Smooth muscle cell (in vitro differentiated cells): ENCODE measurements at regions not wholly inside any gene's neighbourhood (a gene's known extent, or its start where the extent isn't known, plus 50 kb on each side); places are given as distances from the start of the nearest gene placed in this dataset.
A peak's percentile ranks its signal among the peaks of the same experiment; 100 is the strongest.

Experiments
- DNase-seq: peaks from one replicate; lab custom pipeline; 2025; ENCODE audit not compliant: unreplicated experiment; lab: John Stamatoyannopoulos, UW
- H2AFZ ChIP-seq: fragments of 200-600 bp; sonication (generic); 2 replicates; pipeline ENCODE4 v1.6.0; 2016; ENCODE audit warnings: antibody characterized with exemption, low read depth, mild to moderate bottlenecking
- H3F3A ChIP-seq: fragments of 200-600 bp; sonication (generic); 2 replicates; pipeline ENCODE4 v1.6.0; 2017; ENCODE audit warnings: antibody characterized with exemption, low read depth
- H3K27ac ChIP-seq: fragments of 200-600 bp; sonication (generic); 2 replicates; pipeline ENCODE4 v1.5.1; 2016; ENCODE audit warnings: low read depth, mild to moderate bottlenecking
- H3K27me3 ChIP-seq: fragments of 200-600 bp; sonication (generic); 2 replicates; pipeline ENCODE4 v1.6.1; 2016; ENCODE audit warnings: low read depth, mild to moderate bottlenecking
- H3K36me3 ChIP-seq: fragments of 200-600 bp; sonication (generic); 2 replicates; pipeline ENCODE4 v1.5.1; 2016; ENCODE audit warnings: low read depth
- H3K4me1 ChIP-seq: fragments of 200-600 bp; sonication (generic); 2 replicates; pipeline ENCODE4 v1.5.1; 2016; ENCODE audit warnings: low read depth
- H3K4me2 ChIP-seq: fragments of 200-600 bp; sonication (generic); 2 replicates; pipeline ENCODE4 v1.6.0; 2016; ENCODE audit warnings: mild to moderate bottlenecking
- H3K4me3 ChIP-seq: fragments of 200-600 bp; sonication (generic); 2 replicates; pipeline ENCODE4 v1.5.1; 2016; ENCODE audit warnings: mild to moderate bottlenecking
- H3K79me2 ChIP-seq: fragments of 200-600 bp; sonication (generic); 2 replicates; pipeline ENCODE4 v1.6.0; 2016; ENCODE audit warnings: low read depth, mild to moderate bottlenecking
- H3K9ac ChIP-seq: fragments of 200-600 bp; sonication (generic); 2 replicates; pipeline ENCODE4 v1.6.0; 2016; ENCODE audit warnings: low read depth
- H3K9me3 ChIP-seq: fragments of 200-600 bp; sonication (generic); replicated peaks from 2 replicates; pipeline ENCODE4 v1.5.1; 2016; ENCODE audit warnings: low read depth
- H4K20me1 ChIP-seq: fragments of 200-600 bp; sonication (generic); 2 replicates; pipeline ENCODE4 v1.6.0; 2016; ENCODE audit warnings: low read depth
- WGBS: methylation state at CpG from one replicate; pipeline ENCODE4 v1.1.7; 2016; ENCODE audit warnings: low lambda C conversion rate; 5-methylcytosine and 5-hydroxymethylcytosine counted together
- TF ChIP-seq, protein P1 (sequence below): fragments of 200-600 bp; sonication (generic); IDR thresholded peaks from 2 replicates; pipeline ENCODE4 v1.5.1; 2017; ENCODE audit warnings: borderline replicate concordance, mild to moderate bottlenecking, antibody characterized with exemption; ENCODE audit not compliant: insufficient read depth, poor library complexity, severe bottlenecking

DNA sequence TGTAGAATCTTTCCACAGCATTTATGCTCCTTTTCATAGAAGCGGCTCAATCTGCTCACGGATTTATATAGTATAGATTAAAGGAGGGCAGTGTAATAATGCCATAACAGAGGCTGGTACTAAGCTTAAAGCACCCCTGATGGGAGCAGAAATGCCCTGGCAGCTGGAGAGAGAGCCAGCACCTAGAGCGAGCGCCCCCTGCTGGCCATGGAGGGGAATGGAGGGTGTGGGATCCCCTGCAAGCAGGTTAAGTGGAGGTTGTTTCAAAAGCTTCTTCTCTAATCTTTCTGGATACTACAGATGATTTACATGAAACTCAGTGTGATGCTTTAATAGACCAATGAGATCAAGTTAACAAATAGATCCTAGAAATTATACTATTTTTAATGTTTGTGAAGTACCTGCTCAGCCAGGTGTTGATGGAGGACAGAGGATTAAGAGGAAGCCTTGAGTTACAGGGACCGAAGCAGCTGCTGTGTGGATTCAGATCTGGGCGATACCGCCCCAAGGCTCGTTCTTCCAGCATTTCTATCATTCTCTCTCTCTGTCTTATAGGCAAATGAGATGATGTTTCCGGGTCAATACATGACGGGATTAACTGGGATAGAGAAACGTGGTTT lies 1519.3 kb upstream of the TMEM132C start:
- Histone ChIP-seq H3K9me3 (no peaks in the 10 kb centered on the region), H3K79me2 (no peaks in the 10 kb centered on the region), H3K27me3 (no peaks in the 10 kb centered on the region), H2AFZ (no peak overlapping the region), H4K20me1 (no peaks in the 10 kb centered on the region), H3K9ac (no peak overlapping the region), H3K4me3 (no peak overlapping the region), H3K4me1 (no peaks in the 10 kb centered on the region), H3F3A (no peaks in the 10 kb centered on the region), H3K27ac (no peak overlapping the region), H3K36me3 (no peaks in the 10 kb centered on the region), H3K4me2 (no peak overlapping the region)
- WGBS: 44% methylated on average over 11 of the region's 11 CpGs
- no peak for DNase-seq
- TF ChIP-seq, protein P1, sequence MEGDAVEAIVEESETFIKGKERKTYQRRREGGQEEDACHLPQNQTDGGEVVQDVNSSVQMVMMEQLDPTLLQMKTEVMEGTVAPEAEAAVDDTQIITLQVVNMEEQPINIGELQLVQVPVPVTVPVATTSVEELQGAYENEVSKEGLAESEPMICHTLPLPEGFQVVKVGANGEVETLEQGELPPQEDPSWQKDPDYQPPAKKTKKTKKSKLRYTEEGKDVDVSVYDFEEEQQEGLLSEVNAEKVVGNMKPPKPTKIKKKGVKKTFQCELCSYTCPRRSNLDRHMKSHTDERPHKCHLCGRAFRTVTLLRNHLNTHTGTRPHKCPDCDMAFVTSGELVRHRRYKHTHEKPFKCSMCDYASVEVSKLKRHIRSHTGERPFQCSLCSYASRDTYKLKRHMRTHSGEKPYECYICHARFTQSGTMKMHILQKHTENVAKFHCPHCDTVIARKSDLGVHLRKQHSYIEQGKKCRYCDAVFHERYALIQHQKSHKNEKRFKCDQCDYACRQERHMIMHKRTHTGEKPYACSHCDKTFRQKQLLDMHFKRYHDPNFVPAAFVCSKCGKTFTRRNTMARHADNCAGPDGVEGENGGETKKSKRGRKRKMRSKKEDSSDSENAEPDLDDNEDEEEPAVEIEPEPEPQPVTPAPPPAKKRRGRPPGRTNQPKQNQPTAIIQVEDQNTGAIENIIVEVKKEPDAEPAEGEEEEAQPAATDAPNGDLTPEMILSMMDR: peak; percentile 95

DNA sequence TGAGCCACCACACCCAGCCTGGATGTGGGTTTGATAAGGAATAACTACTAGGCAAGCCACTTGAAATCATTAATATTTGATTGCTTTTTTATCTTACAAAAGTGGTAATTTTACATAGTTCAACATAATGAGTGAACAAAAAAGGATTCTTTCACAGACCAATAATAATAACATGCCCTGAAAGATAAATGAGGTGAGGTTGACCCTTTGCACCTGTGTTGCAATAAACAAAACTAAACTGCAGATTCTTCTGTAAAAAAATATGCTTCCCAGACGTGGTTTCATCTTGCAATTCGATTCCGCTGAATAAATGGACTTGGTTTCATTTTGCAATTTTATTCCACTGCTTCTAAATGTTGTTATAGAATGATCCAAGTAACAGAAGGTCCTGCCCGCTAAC lies 1514.9 kb upstream of the TMEM132C start:
- no peak overlapping the region for H2AFZ ChIP-seq
- H4K20me1 ChIP-seq: no peaks in the 10 kb centered on the region
- H3K4me3 ChIP-seq: no peak overlapping the region
- H3K79me2 ChIP-seq: no peaks in the 10 kb centered on the region
- H3F3A ChIP-seq: no peaks in the 10 kb centered on the region
- no peaks in the 10 kb centered on the region for H3K4me1 ChIP-seq
- no peak overlapping the region for H3K9ac ChIP-seq
- TF ChIP-seq, protein P1: no peak
- H3K36me3 ChIP-seq: no peaks in the 10 kb centered on the region
- no peak overlapping the region for H3K27ac ChIP-seq
- no peak overlapping the region for H3K4me2 ChIP-seq
- WGBS: 81% methylated on average over 4 of the region's 4 CpGs
- DNase-seq: no peak
- H3K27me3 ChIP-seq: no peaks in the 10 kb centered on the region
- no peaks in the 10 kb centered on the region for H3K9me3 ChIP-seq

DNA sequence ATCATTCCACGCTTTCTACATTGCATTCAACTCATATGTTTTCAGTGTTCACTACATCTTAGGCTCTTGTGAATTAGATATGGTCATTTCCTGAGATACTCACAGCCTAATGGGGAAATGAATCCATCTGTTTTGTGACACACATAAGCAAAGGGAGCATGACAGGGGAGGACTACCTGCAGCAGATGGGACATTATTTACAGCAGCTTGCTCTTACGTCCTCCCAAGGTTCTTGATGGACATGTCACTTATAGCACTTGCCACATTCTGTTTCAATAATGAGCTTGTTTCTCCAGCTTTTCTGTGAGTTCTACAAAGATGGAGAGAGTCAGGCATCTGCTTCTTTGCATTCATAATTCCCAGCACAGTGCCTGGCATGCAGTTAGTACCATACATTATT lies 1509.6 kb upstream of the TMEM132C start:
- H3K4me2 ChIP-seq: no peak overlapping the region
- no peak overlapping the region for H3K9ac ChIP-seq
- H3K4me3 ChIP-seq: no peak overlapping the region
- no peaks in the 10 kb centered on the region for H3K79me2 ChIP-seq
- no peaks in the 10 kb centered on the region for H3K36me3 ChIP-seq
- DNase-seq: no peak
- no peaks in the 10 kb centered on the region for H3K27me3 ChIP-seq
- no peaks in the 10 kb centered on the region for H3K9me3 ChIP-seq
- H3K4me1 ChIP-seq: no peaks in the 10 kb centered on the region
- no peaks in the 10 kb centered on the region for H3F3A ChIP-seq
- H2AFZ ChIP-seq: no peak overlapping the region
- H4K20me1 ChIP-seq: no peaks in the 10 kb centered on the region
- H3K27ac ChIP-seq: no peak overlapping the region
- TF ChIP-seq, protein P1: no peak
- 84% methylated on average over 2 of the region's 2 CpGs for WGBS

DNA sequence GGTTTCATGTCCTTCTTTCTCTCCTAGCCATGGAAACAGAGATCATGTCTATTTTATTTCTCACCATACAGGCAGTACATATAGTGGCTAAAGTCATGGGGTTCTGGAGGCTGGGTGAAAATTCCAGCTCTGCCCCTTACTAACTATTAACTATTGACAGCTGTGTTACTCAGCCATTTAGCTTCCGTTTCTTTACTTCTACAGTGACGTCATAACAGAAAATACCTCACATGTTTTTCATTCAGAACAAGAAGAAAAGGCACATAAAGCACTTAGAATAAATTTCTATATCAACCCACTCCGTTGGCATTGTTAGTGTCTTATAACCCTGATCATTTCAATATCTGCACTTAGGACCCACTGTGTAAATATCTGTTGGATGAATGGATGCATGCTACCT lies 1506.9 kb upstream of the TMEM132C start:
- TF ChIP-seq, protein P1: no peak
- no peak overlapping the region for H3K4me3 ChIP-seq
- H3K4me2 ChIP-seq: no peak overlapping the region
- H4K20me1 ChIP-seq: no peaks in the 10 kb centered on the region
- no peak for DNase-seq
- no peak overlapping the region for H2AFZ ChIP-seq
- no peaks in the 10 kb centered on the region for H3K9me3 ChIP-seq
- 54% methylated on average over 3 of the region's 3 CpGs for WGBS
- H3K27me3 ChIP-seq: no peaks in the 10 kb centered on the region
- H3K4me1 ChIP-seq: no peaks in the 10 kb centered on the region
- no peaks in the 10 kb centered on the region for H3F3A ChIP-seq
- H3K9ac ChIP-seq: no peak overlapping the region
- no peaks in the 10 kb centered on the region for H3K36me3 ChIP-seq
- H3K27ac ChIP-seq: no peak overlapping the region
- no peaks in the 10 kb centered on the region for H3K79me2 ChIP-seq
